Fibroblast of lung (primary cell): ENCODE measurements at regions not wholly inside any gene's neighbourhood (a gene's known extent, or its start where the extent isn't known, plus 50 kb on each side); places are given as distances from the start of the nearest gene placed in this dataset.

ENCODE experiments used
- CTCF ChIP-seq, 2 donors: IDR thresholded peaks in 1 of 2; conservative IDR thresholded peaks in 1 of 2; 1 replicate in 1 of 2; 2 replicates in 1 of 2; pipeline ENCODE4 v1.5.1; 2011 to 2012; ENCODE audit warnings: low read length in 2 of 2, control low read depth in 1 of 2, inconsistent platforms in 1 of 2, low read depth in 1 of 2, mild to moderate bottlenecking in 1 of 2
- EZH2 ChIP-seq: IDR thresholded peaks from 2 replicates; pipeline ENCODE4 v1.5.1; 2012; ENCODE audit warnings: low read length, control low read depth, mild to moderate bottlenecking; ENCODE audit errors: missing control alignments

- TF ChIP-seq CTCF (conservative IDR thresholded peaks at IDR 0.05 in 1 of 2, IDR thresholded peaks at IDR 0.05 in 1 of 2; ENCODE audit: low read depth in 1 of 2, low read length in 2 of 2) = no peak
- no peak for TF ChIP-seq EZH2
Observed at GRCh38 chr1:222286011-222286410, 261.9 kb downstream of the HHIPL2 start.
